ENCODE measurements at regions not wholly inside any gene's neighbourhood (a gene's known extent, or its start where the extent isn't known, plus 50 kb on each side); places are given as distances from the start of the nearest gene placed in this dataset.

DNA sequence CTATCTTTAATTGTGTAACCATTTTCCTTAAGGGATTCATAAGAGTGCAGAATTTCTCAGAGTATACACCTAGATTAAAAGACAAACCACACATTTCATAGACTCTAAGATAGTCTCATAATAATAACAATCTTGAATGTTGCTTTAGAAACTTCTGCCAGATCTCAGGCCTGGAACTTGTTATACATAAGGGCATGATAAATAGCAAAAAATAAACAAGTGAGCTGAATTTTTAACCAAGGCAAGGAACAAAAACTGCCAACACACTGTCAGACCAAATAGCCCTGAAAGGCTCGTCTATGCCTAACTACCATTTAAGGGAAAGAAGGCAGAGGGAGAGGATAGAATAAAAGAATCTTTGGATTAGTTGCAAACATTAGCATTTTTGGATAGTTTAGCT, 65.8 kb upstream of the SEMA3C start:
- TF ChIP-seq POLR2A (IDR thresholded peaks at IDR 0.05) (no peak), CTCF (IDR thresholded peaks at IDR 0.05) (no peak), POLR2AphosphoS5 (IDR thresholded peaks at IDR 0.05) (no peak), EP300 (IDR thresholded peaks at IDR 0.05) (no peak)

Measured in suprapubic skin (tissue), 4 donors.